Spleen (tissue), 11 donors: ENCODE measurements at regions not wholly inside any gene's neighbourhood (a gene's known extent, or its start where the extent isn't known, plus 50 kb on each side); places are given as distances from the start of the nearest gene placed in this dataset.

ENCODE experiments used
- DNase-seq: peaks from one replicate; pipeline ENCODE4 v3.0.0-alpha.2; 2020
- H3K27ac ChIP-seq, 8 donors: fragments of 200-600 bp; sonication (generic) in 7 of 8; 1 replicate in 4 of 8; 2 replicates in 4 of 8; pipeline versions ENCODE4 v1.5.0 to v1.8.0; 2016 to 2021; ENCODE audit warnings: inconsistent platforms in 4 of 8, mild to moderate bottlenecking in 4 of 8, moderate library complexity in 1 of 8
- H3K27me3 ChIP-seq, 7 donors: fragments of 200-600 bp; sonication (generic) in 6 of 7; replicated peaks in 1 of 7; 1 replicate in 4 of 7; 2 replicates in 3 of 7; pipeline versions ENCODE4 v1.5.0 to v1.8.0; 2016 to 2021; ENCODE audit warnings: inconsistent platforms in 3 of 7, mild to moderate bottlenecking in 1 of 7
- H3K36me3 ChIP-seq, 6 donors: fragments of 200-600 bp; sonication (generic) in 5 of 6; 1 replicate in 4 of 6; 2 replicates in 2 of 6; pipeline versions ENCODE4 v1.5.0 to v1.8.0; 2016 to 2021; ENCODE audit warnings: inconsistent platforms in 2 of 6
- H3K4me1 ChIP-seq, 6 donors: fragments of 200-600 bp; sonication (generic) in 5 of 6; 1 replicate in 3 of 6; 2 replicates in 3 of 6; pipeline versions ENCODE4 v1.5.0 to v1.8.0; 2016 to 2021; ENCODE audit warnings: inconsistent platforms in 3 of 6
- H3K4me3 ChIP-seq, 8 donors: fragments of 200-600 bp; sonication (generic) in 7 of 8; 1 replicate in 4 of 8; 2 replicates in 4 of 8; pipeline versions ENCODE4 v1.5.0 to v1.8.0; 2016 to 2021; ENCODE audit warnings: inconsistent platforms in 4 of 8, mild to moderate bottlenecking in 4 of 8, moderate library complexity in 2 of 8
- H3K9me3 ChIP-seq, 8 donors: fragments of 200-600 bp; sonication (generic) in 7 of 8; 1 replicate in 4 of 8; 2 replicates in 4 of 8; pipeline versions ENCODE4 v1.5.0 to v1.8.0; 2016 to 2021; ENCODE audit warnings: inconsistent platforms in 4 of 8
- CTCF ChIP-seq, 11 experiments: fragments of 200-600 bp in 7 of 11; fragments of 450-650 bp in 4 of 11; sonication (generic) in 4 of 11; IDR thresholded peaks in 8 of 11; conservative IDR thresholded peaks in 3 of 11; 1 replicate in 7 of 11; 2 replicates in 4 of 11; pipeline versions ENCODE4 v1.4.0 to v1.8.0; 2016 to 2021; ENCODE audit warnings: antibody characterized with exemption in 11 of 11, inconsistent platforms in 4 of 11, mild to moderate bottlenecking in 1 of 11
- POLR2A ChIP-seq, 3 donors: fragments of 450-650 bp; IDR thresholded peaks; one replicate each; pipeline ENCODE4 v1.5.1; 2017; ENCODE audit warnings: antibody characterized with exemption in 3 of 3, mild to moderate bottlenecking in 1 of 3
- POLR2AphosphoS5 ChIP-seq, 3 donors: sonication (generic); formaldehyde crosslinking; IDR thresholded peaks; one replicate each; pipeline ENCODE4 v1.5.1; 2017; ENCODE audit warnings: antibody characterized with exemption in 3 of 3
- WGBS, 5 donors: extraction: QIAGEN DNeasy Blood & Tissue Kit in 3 of 5; methylation state at CpG; one replicate each; pipeline versions ENCODE4 v1.1.5 to v1.1.7; 2013 to 2018; 5-methylcytosine and 5-hydroxymethylcytosine counted together
- intact Hi-C: fragments of 100-400 bp; cut with DNase I; formaldehyde crosslinking; loops from one replicate; pipeline ENCODE4 v1.15.0; 2023; ENCODE audit warnings: low total_unique reads
- donor health status: healthy with polysubstance abuse.
- donor health status: DM: no; HTN: no; CAD: no; lungs with moderate emphysema.
- donor health status: DM: no; HTN: no; CAD: no.
- donor health status: Bipolar disorder and iron deficiency.
- donor health status: healthy.
- donor health status: DM: no; HTN: no; CAD: no.
- donor health status: DM: yes; HTN: yes; CAD: no.

- no peaks in the 10 kb centered on the region for H3K36me3 ChIP-seq
- TF ChIP-seq POLR2A (IDR thresholded peaks at IDR 0.05) (no peak), CTCF (IDR thresholded peaks at IDR 0.05 in 8 of 11, conservative IDR thresholded peaks at IDR 0.05 in 3 of 11) (no peak), POLR2AphosphoS5 (IDR thresholded peaks at IDR 0.05) (no peak)
- WGBS, 5 donors, result 85 to 93% (median 88%) methylated on average over 3 of the region's 3 CpGs
- no peak overlapping the region for H3K27ac ChIP-seq
- H3K9me3 ChIP-seq, result no peaks in the 10 kb centered on the region
- H3K4me3 ChIP-seq, result no peak overlapping the region
- no peak for DNase-seq
- intact Hi-C loops, result no loop called here
- H3K27me3 ChIP-seq, result no peaks in the 10 kb centered on the region
- H3K4me1 ChIP-seq, result no peaks in the 10 kb centered on the region
Observed at GRCh38 chr18:24674605-24675004, 214.2 kb downstream of the HRH4 start.

GRCh38 chr18:24677011-24677410, 216.6 kb downstream of the HRH4 start:
- no peak overlapping the region for H3K27ac ChIP-seq
- TF ChIP-seq CTCF (IDR thresholded peaks at IDR 0.05 in 8 of 11, conservative IDR thresholded peaks at IDR 0.05 in 3 of 11) (no peak), POLR2A (IDR thresholded peaks at IDR 0.05) (no peak)
- H3K4me1 ChIP-seq, result no peaks in the 10 kb centered on the region
- H3K4me3 ChIP-seq, result no peak overlapping the region
- WGBS, 5 donors, result 79 to 93% (median 90%) methylated on average over 1 of the region's 1 CpG
- no peaks in the 10 kb centered on the region for H3K9me3 ChIP-seq
- intact Hi-C loops, result no loop called here
- no peaks in the 10 kb centered on the region for H3K36me3 ChIP-seq
- no peak for DNase-seq
- no peaks in the 10 kb centered on the region for H3K27me3 ChIP-seq

GRCh38 chr18:24678107-24678506, 217.7 kb downstream of the HRH4 start:
- H3K4me3 ChIP-seq, result no peak overlapping the region
- no peak for TF ChIP-seq CTCF (IDR thresholded peaks at IDR 0.05 in 8 of 11, conservative IDR thresholded peaks at IDR 0.05 in 3 of 11)
- no peak for TF ChIP-seq POLR2AphosphoS5 (IDR thresholded peaks at IDR 0.05)
- TF ChIP-seq POLR2A (IDR thresholded peaks at IDR 0.05), result no peak
- H3K4me1 ChIP-seq, result no peaks in the 10 kb centered on the region
- DNase-seq, result no peak
- H3K36me3 ChIP-seq, result no peaks in the 10 kb centered on the region
- WGBS, 5 donors, result 86 to 95% (median 93%) methylated on average over 1 of the region's 1 CpG
- intact Hi-C loops, result no loop called here
- H3K9me3 ChIP-seq, result no peaks in the 10 kb centered on the region
- no peaks in the 10 kb centered on the region for H3K27me3 ChIP-seq
- H3K27ac ChIP-seq, result no peak overlapping the region

DNA sequence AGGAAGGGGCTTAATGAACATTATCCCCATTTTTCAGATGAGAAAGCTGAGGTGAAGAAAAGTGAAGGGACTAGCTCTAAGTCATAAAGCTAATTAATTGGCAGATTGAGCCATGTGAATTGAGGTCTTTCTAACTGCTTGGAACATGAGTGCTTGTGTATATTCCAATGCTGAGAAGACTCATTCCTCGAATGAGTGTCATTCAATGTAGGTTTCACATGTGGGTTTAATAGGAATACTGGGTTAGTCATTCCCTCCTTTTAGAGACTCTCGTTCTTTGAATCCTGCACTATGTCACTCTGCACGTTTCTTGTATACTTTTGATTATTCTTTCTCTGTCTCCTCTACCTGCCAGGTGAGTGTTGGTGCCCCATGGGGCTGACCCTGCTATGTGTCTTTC, 218.2 kb downstream of the HRH4 start:
- intact Hi-C loops, result no loop called here
- no peak overlapping the region for H3K4me3 ChIP-seq

More for the DNA sequence above, 218.2 kb downstream of the HRH4 start:
- Histone ChIP-seq H3K27ac (no peak overlapping the region), H3K4me1 (no peaks in the 10 kb centered on the region), H3K9me3 (no peaks in the 10 kb centered on the region), H3K27me3 (no peaks in the 10 kb centered on the region), H3K36me3 (no peaks in the 10 kb centered on the region)
- DNase-seq, result no peak
- TF ChIP-seq POLR2AphosphoS5 (IDR thresholded peaks at IDR 0.05) (no peak), CTCF (IDR thresholded peaks at IDR 0.05 in 8 of 11, conservative IDR thresholded peaks at IDR 0.05 in 3 of 11) (no peak), POLR2A (IDR thresholded peaks at IDR 0.05) (no peak)
- 75 to 85% (median 83%) methylated on average over 3 of the region's 3 CpGs for WGBS, 5 donors
